Activated CD4-positive, alpha-beta T cell treated with anti-CD3 and anti-CD28 coated beads for 36 hours (primary cell): ENCODE measurements at regions not wholly inside any gene's neighbourhood (a gene's known extent, or its start where the extent isn't known, plus 50 kb on each side); places are given as distances from the start of the nearest gene placed in this dataset.
"Not testable (repeated sequence)": the region's sequence is repeated elsewhere in the genome, so short reads cannot be mapped to it uniquely, and the experiment has no call there.

Experiments
- ATAC-seq: fragments of 200-7000 bp; cut with Tn5 transposase; one replicate; pipeline ENCODE4 v1.10.0; 2021; ENCODE audit warnings: mild to moderate bottlenecking, moderate library complexity
- CTCF ChIA-PET: fragments of 350-600 bp; sonication (Branson Sonifier 250); formaldehyde crosslinking; loops from one replicate; lab custom pipeline; 2021; ENCODE audit warnings: antibody characterized with exemption; lab: Charles Lee
- POLR2A ChIA-PET: fragments of 350-600 bp; sonication (Branson Sonifier 250); formaldehyde crosslinking; loops from one replicate; lab custom pipeline; 2021; ENCODE audit warnings: antibody characterized with exemption, inconsistent platforms; lab: Charles Lee
- DNase-seq: peaks from one replicate; pipeline ENCODE4 v3.0.0-alpha.2; 2020
- H3K27ac Mint-ChIP-seq: one replicate; pipeline ENCODE4 v1.8.0; 2021; ENCODE audit warnings: mixed read lengths
- H3K27me3 Mint-ChIP-seq: one replicate; pipeline ENCODE4 v1.8.0; 2021; ENCODE audit warnings: mixed read lengths
- H3K36me3 Mint-ChIP-seq: one replicate; pipeline ENCODE4 v1.8.0; 2021; ENCODE audit warnings: low read depth, mixed read lengths
- H3K4me1 Mint-ChIP-seq: one replicate; pipeline ENCODE4 v1.8.0; 2021; ENCODE audit warnings: mixed read lengths
- H3K4me3 Mint-ChIP-seq: one replicate; pipeline ENCODE4 v1.8.0; 2021; ENCODE audit warnings: mild to moderate bottlenecking, moderate library complexity, mixed read lengths
- H3K9me3 Mint-ChIP-seq: one replicate; pipeline ENCODE4 v1.8.0; 2021; ENCODE audit warnings: low read depth, mixed read lengths
- intact Hi-C, 2 experiments: fragments of 100-400 bp; cut with DNase I in 1 of 2; cut with micrococcal nuclease in 1 of 2; formaldehyde crosslinking; loops; one replicate each; pipeline versions ENCODE4 v1.14.2 to v1.15.1; 2022 to 2024; cut with DNase I, micrococcal nuclease

DNA sequence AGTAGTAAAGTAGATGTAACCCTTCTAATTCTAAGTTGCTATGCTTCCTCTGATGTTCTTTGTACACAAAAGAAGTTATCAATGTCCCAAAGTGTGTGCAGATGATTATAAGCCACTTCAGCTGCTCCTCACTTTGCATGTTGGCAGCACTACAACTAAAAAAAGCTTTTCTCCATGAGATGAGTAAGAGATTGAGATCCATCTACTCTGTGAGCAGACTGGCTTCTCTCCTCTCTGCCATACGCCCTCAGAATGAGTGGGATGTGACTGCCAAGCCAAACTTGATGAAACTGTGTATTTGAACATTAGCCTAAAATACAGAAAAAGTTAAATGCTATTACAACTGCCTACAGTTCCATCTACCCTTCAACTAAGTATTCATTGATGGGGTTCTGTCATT is 102.9 kb upstream of the ETV1 start:
- intact Hi-C loops: no loop called here
- Mint-ChIP-seq H3K36me3 (no peaks in the 10 kb centered on the region), H3K4me3 (no peak overlapping the region), H3K27me3 (no peaks in the 10 kb centered on the region), H3K27ac (no peak overlapping the region), H3K9me3 (peaks cover 2% of the 10 kb centered on the region), H3K4me1 (no peaks in the 10 kb centered on the region)
- DNase-seq (no peak), ATAC-seq (no peak)
- CTCF ChIA-PET: no interaction called here
- POLR2A ChIA-PET: no interaction called here

DNA sequence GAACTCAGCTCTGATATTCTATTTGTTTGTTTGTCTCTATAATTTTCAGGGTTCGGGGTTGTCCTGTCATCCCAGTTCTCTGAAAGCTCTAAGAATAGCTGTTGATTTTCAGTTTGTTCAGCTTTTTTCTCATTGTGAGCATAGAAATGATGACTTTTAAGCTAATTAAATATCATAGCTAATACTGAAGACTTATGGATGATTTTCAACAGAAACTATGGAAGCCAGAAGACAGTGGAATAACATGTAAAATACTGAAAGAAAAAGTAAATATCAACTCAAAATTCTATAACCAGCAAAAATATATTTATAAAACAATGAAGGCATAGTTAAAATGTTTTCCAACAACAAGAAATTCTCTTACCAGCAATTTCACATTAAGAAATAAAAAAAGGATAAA is 96.4 kb upstream of the ETV1 start:
- H3K36me3 Mint-ChIP-seq: no peaks in the 10 kb centered on the region
- no peak overlapping the region for H3K4me3 Mint-ChIP-seq
- intact Hi-C loops: no loop called here
- H3K27me3 Mint-ChIP-seq: no peaks in the 10 kb centered on the region
- ChIA-PET POLR2A (no interaction called here), CTCF (interaction anchor here (0.6 kb wide), 1 partner anchor 42 kb away, joined by 3 read pairs; no protein-coding TSS in a partner anchor)
- no peak overlapping the region for H3K27ac Mint-ChIP-seq
- DNase-seq (no peak), ATAC-seq (no peak)
- H3K4me1 Mint-ChIP-seq: no peaks in the 10 kb centered on the region
- peaks cover 9% of the 10 kb centered on the region for H3K9me3 Mint-ChIP-seq

DNA sequence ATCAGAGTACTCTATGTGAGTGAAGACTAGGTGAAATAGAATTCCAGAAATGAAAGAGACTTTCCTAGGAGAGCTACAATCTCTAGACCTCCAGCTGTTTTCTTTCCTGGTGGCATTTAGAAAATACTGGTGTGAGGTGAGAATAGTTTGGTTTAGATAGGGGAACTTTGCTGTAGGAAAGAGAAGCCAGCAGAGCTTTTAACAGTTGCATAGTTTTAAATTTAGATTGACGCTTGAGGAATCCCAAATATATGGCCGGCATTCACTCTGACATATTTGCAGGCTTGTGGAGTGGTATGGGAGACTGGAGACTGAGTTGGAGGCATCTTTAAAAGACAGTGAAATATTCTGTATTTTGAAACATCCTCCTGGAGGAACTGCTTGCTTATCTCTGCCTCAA is 94.3 kb upstream of the ETV1 start:
- Mint-ChIP-seq H3K4me1 (no peaks in the 10 kb centered on the region), H3K9me3 (peaks cover 8% of the 10 kb centered on the region), H3K27me3 (no peaks in the 10 kb centered on the region), H3K36me3 (no peaks in the 10 kb centered on the region), H3K27ac (no peak overlapping the region), H3K4me3 (no peak overlapping the region)
- ChIA-PET POLR2A (no interaction called here), CTCF (no interaction called here)
- intact Hi-C loops: no loop called here
- DNase-seq (no peak), ATAC-seq (no peak)

DNA sequence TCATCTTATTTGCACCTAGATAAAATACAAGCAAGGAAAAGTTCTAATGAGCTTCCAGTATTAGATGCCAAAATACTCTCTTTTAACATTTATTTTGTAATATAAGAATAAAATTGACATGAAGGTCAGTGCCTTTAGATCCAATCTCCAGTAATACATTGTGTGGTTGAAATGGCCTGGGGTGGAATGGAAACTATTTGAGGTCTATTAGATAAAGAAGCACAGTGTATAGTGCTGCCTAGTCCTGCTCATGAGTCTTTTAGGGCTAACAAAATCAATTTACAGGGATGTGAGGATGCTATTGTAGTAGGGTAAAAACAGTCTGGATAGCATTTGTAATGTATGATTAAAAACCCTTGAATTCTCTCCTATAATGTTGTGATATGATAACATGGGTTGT is 84.5 kb upstream of the ETV1 start:
- H3K27me3 Mint-ChIP-seq: no peaks in the 10 kb centered on the region
- H3K9me3 Mint-ChIP-seq: peaks cover 2% of the 10 kb centered on the region
- no peak overlapping the region for H3K4me3 Mint-ChIP-seq
- CTCF ChIA-PET: no interaction called here
- DNase-seq: no peak
- POLR2A ChIA-PET: no interaction called here
- no peak for ATAC-seq
- intact Hi-C loops: no loop called here
- H3K27ac Mint-ChIP-seq: no peak overlapping the region
- no peaks in the 10 kb centered on the region for H3K36me3 Mint-ChIP-seq
- H3K4me1 Mint-ChIP-seq: no peaks in the 10 kb centered on the region

DNA sequence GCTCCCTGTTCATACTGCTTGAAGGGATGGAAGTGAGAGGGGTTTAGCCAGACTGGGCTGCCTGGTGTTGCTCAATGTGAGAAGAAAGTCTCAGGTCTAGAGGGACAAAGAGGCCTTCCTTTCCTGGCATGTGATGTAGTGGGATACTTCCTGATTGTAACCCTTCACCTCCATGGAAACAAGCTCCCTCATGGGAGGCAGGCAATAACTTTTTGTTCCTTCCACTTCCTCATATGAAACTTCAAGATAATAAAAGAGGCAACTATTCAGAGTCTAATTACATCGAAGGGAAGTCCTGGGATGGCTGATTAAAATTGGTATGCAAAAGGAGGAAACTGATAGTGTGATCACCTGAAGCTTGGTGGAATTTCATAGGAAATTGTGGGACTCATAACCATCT is 84.1 kb upstream of the ETV1 start:
- DNase-seq (no peak), ATAC-seq (no peak)
- ChIA-PET CTCF (no interaction called here), POLR2A (no interaction called here)
- H3K27me3 Mint-ChIP-seq: no peaks in the 10 kb centered on the region
- H3K36me3 Mint-ChIP-seq: no peaks in the 10 kb centered on the region
- peaks cover 2% of the 10 kb centered on the region for H3K9me3 Mint-ChIP-seq
- intact Hi-C loops: no loop called here
- no peak overlapping the region for H3K4me3 Mint-ChIP-seq
- no peak overlapping the region for H3K27ac Mint-ChIP-seq
- no peaks in the 10 kb centered on the region for H3K4me1 Mint-ChIP-seq

DNA sequence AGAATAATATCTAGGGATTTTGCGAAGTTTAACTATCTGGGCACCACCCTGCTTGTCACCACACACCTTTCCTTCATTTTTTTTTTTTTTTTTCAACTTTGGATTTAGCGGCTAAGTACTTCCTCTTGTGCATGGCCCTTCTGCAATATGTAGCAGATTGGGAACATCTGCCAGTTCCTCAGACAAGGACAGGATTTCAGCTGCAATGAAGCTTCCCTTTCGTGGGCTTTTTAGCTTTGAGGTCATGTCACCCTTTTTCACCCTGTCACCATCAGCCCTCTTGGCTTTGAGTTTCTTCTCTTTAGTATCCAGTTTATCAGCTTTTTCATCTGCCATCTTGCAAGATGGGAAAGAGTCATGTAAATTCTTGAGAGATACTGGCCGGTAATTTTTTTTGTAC is 81.6 kb upstream of the ETV1 start:
- Mint-ChIP-seq H3K9me3 (no peaks in the 10 kb centered on the region), H3K4me3 (no peak overlapping the region), H3K27me3 (no peaks in the 10 kb centered on the region), H3K27ac (no peak overlapping the region), H3K4me1 (no peaks in the 10 kb centered on the region), H3K36me3 (no peaks in the 10 kb centered on the region)
- ATAC-seq (no peak), DNase-seq (no peak)
- intact Hi-C loops: no loop called here
- CTCF ChIA-PET: no interaction called here
- POLR2A ChIA-PET: no interaction called here

DNA sequence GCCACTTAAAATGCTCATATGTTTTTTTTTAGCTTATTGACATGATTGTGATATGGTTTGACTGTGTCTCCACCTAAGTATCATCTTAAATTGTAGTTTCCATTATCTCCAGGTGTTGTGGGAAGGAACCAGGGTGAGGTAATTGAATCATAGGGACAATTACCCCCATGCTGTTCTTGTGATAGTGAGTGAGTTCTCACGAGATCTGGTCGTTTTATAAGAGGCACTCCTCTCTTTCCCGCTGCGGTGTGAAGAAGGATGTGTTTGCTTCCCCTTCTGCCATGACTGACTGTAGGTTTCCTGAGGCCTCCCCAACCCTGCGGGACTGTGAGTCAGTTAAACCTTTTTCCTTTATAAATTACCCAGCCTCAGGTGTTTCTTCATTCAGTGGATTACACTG is 80.5 kb upstream of the ETV1 start:
- CTCF ChIA-PET: no interaction called here
- Mint-ChIP-seq H3K9me3 (no peaks in the 10 kb centered on the region), H3K4me1 (no peaks in the 10 kb centered on the region), H3K27me3 (no peaks in the 10 kb centered on the region), H3K4me3 (no peak overlapping the region), H3K27ac (no peak overlapping the region), H3K36me3 (no peaks in the 10 kb centered on the region)
- POLR2A ChIA-PET: no interaction called here
- ATAC-seq (no peak), DNase-seq (no peak)
- intact Hi-C loops: no loop called here

DNA sequence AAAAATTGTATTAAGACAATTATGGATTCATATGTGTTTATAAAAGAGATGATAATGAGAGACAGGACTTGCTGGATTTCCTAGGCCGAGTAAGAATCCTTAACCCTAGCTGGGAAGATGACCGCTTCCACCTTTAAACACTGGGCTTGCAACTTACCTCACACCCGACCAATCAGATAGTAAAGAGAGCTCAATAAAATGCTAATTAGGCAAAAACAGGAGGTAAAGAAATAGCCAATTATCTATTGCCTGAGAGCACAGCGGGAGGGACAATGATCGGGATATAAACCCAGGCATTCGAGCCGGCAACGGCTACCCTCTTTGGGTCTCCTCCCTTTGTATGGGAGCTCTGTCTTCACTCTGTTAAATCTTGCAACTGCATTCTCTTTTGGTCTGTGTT is 77.3 kb upstream of the ETV1 start:
- H3K4me3 Mint-ChIP-seq, POLR2A ChIA-PET, intact Hi-C loops, H3K27ac Mint-ChIP-seq, H3K4me1 Mint-ChIP-seq, H3K9me3 Mint-ChIP-seq, DNase-seq, ATAC-seq, H3K36me3 Mint-ChIP-seq, H3K27me3 Mint-ChIP-seq: not testable (repeated sequence)
- CTCF ChIA-PET: interaction anchor here (1.0 kb wide), 1 partner anchor 10 kb away, joined by 3 read pairs; no protein-coding TSS in a partner anchor

DNA sequence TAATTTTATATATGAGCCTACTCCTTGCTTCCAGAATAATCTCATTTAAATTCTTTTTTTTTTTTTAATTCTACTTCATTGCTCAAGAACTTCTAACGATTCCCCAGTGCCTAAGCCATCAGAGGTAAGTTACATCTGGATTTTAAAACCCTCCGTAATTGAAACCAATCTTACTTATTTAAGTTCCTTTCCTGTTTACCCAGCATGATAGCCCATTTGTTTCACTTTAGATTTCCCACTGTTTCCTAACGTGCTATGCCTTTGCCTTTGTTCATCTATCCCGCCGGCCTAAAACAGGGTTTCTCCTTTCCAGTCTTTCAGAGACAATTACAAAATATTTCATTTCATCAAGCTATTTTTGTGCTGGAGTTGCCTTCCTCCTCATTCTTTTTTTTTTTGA is 75.8 kb upstream of the ETV1 start:
- CTCF ChIA-PET: no interaction called here
- no peaks in the 10 kb centered on the region for H3K4me1 Mint-ChIP-seq
- intact Hi-C loops: no loop called here

DNA sequence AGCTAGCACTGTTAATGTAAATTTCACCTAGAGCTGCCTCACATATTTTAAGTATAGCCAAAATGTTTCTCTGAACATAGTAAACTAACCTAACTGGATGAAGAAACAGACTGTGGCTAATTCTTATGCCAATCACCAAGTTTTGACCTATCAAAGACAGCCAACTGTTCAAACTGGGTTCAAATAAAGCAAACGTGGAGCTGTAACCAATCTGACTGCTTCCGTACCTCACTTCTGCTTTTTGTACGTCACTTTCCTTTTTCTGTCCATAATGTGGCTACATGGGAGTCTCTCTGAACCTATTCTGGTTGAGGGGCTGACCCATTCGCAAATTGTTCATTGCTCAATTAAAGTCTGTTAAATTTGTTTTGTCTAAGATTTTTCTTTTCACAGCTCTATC is 66.3 kb upstream of the ETV1 start:
- Mint-ChIP-seq H3K36me3 (no peaks in the 10 kb centered on the region), H3K27me3 (no peaks in the 10 kb centered on the region), H3K9me3 (peaks cover 3% of the 10 kb centered on the region), H3K4me1 (no peaks in the 10 kb centered on the region), H3K27ac (no peak overlapping the region), H3K4me3 (no peak overlapping the region)
- ChIA-PET CTCF (interaction anchor here (1.0 kb wide), 1 partner anchor 9 kb away, joined by 3 read pairs; no protein-coding TSS in a partner anchor), POLR2A (no interaction called here)
- DNase-seq (no peak), ATAC-seq (no peak)
- intact Hi-C loops: no loop called here

More for the DNA sequence above, 75.8 kb upstream of the ETV1 start:
- H3K9me3 Mint-ChIP-seq: peaks cover 3% of the 10 kb centered on the region
- H3K27me3 Mint-ChIP-seq: no peaks in the 10 kb centered on the region
- ATAC-seq (no peak), DNase-seq (no peak)
- H3K4me3 Mint-ChIP-seq: no peak overlapping the region
- no peaks in the 10 kb centered on the region for H3K36me3 Mint-ChIP-seq
- H3K27ac Mint-ChIP-seq: no peak overlapping the region
- POLR2A ChIA-PET: no interaction called here

DNA sequence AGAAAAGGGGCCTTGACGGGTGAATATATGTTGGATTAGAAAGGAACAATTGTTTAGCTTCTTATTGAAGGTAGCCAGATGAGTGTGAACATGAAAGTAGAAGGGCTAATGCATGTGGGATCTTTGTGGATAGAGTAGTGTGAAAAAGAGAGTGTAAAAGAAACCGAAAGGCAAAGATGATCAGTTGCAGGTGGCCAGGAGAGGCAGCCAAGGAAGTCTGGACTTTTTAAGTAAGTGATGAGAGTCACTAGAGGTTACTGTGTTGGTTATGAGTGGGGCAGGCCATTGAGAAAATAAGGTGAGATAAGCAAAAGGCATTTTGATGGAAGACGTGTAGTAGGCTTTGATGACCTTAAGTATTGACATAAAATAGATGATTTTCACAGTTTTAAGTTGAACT is 64.7 kb upstream of the ETV1 start:
- DNase-seq: no peak
- no peaks in the 10 kb centered on the region for H3K36me3 Mint-ChIP-seq
- CTCF ChIA-PET: no interaction called here
- no peaks in the 10 kb centered on the region for H3K4me1 Mint-ChIP-seq
- H3K27me3 Mint-ChIP-seq: no peaks in the 10 kb centered on the region
- peaks cover 3% of the 10 kb centered on the region for H3K9me3 Mint-ChIP-seq
- H3K27ac Mint-ChIP-seq: no peak overlapping the region
- intact Hi-C loops: no loop called here
- no peak overlapping the region for H3K4me3 Mint-ChIP-seq
- POLR2A ChIA-PET: no interaction called here
- ATAC-seq: no peak

DNA sequence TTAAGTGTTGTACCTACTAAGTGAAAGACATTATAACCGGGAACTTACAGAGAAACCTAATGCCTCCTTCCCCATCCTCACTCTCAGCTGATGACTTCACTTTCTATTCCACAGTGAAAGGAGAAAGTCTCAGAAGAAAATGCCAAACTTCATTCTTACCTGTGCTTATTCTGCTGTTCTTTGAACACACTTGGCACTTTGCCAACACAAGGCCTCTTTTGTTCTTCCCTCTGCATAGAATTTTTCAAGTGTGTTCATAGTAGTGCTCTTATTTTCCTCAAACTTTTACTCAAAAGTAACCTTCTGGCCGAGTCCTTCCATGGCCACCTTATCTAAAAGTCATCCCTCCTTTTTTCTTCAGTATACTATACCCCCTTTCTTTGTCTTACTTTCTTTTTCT is 59.4 kb upstream of the ETV1 start:
- no peaks in the 10 kb centered on the region for H3K36me3 Mint-ChIP-seq
- no peak for DNase-seq
- peaks cover 2% of the 10 kb centered on the region for H3K9me3 Mint-ChIP-seq
- intact Hi-C loops: no loop called here
- ChIA-PET POLR2A (no interaction called here), CTCF (interaction anchor here (1.0 kb wide), 1 partner anchor 10 kb away, joined by 3 read pairs; no protein-coding TSS in a partner anchor)
- H3K27me3 Mint-ChIP-seq: no peaks in the 10 kb centered on the region
- H3K4me3 Mint-ChIP-seq: no peak overlapping the region
- no peak for ATAC-seq
- H3K27ac Mint-ChIP-seq: no peak overlapping the region
- no peaks in the 10 kb centered on the region for H3K4me1 Mint-ChIP-seq
